Erythroblast (primary cell): ENCODE measurements at regions not wholly inside any gene's neighbourhood (a gene's known extent, or its start where the extent isn't known, plus 50 kb on each side); places are given as distances from the start of the nearest gene placed in this dataset.

ENCODE experiments used
- GATA1 ChIP-seq: IDR thresholded peaks from 2 replicates; pipeline ENCODE4 v1.6.1; 2011; ENCODE audit warnings: low read depth, mild to moderate bottlenecking, control low read depth, low read length, moderate library complexity
- POLR2A ChIP-seq: IDR thresholded peaks from 2 replicates; pipeline ENCODE4 v1.6.1; 2011; ENCODE audit warnings: mild to moderate bottlenecking, low read length

DNA sequence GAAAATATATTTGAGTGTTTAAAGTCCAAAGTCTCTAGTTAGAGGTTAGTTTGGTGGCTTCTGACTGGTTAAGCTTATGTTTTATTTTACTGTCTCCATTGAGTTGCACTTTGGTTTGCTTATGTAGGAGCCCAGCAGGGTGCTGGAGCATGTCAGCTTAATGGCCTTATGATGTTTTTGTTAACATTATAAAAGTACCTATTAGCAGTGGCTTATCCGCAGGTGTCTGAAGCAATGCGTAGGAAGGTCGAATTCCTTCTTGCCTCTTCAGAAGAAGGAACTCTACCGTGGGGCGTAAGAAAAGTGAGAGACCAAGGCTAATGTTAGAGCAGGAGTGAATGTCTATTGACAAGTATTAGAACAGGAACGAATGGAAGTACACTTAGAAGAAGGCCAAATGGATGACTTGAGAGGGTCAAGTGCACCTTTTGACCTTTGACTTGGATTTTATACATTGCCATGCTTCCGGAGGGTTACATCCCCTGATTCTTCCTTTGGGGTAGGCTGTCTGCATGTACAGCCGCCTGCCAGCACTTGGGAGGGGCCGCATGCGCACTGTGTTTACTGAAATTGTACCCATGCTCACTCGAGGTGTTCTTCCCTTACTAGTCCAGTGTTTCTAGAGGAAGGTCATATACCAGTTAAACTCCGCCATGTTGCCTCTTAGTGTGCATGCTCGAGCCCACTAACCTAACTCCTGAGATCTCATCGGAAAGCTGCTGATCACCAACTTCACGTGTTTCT, 793.9 kb upstream of the PCDH9 start:
- TF ChIP-seq POLR2A (no peak), GATA1 (no peak)
